PFSK-1 (cell line): ENCODE measurements at regions not wholly inside any gene's neighbourhood (a gene's known extent, or its start where the extent isn't known, plus 50 kb on each side); places are given as distances from the start of the nearest gene placed in this dataset.

ENCODE experiments used
- FOXP2 ChIP-seq: optimal IDR thresholded peaks from 2 replicates; pipeline ENCODE3; 2011; ENCODE audit warnings: borderline replicate concordance, control low read depth, inconsistent platforms; ENCODE audit not compliant: insufficient read depth; ENCODE audit errors: extremely low read length, extremely low read depth
- POLR2AphosphoS5 ChIP-seq: IDR thresholded peaks from 2 replicates; pipeline ENCODE4 v1.6.1; 2012; ENCODE audit warnings: low read depth, mild to moderate bottlenecking, control low read depth, low read length, moderate library complexity
- SIN3A ChIP-seq: IDR thresholded peaks from 2 replicates; pipeline ENCODE4 v1.6.1; 2012; ENCODE audit warnings: mild to moderate bottlenecking, low read length, moderate library complexity, borderline replicate concordance; ENCODE audit not compliant: insufficient read depth
- TAF1 ChIP-seq: IDR thresholded peaks from 2 replicates; pipeline ENCODE4 v1.6.1; 2012; ENCODE audit warnings: low read length, control low read depth, borderline replicate concordance; ENCODE audit not compliant: insufficient read depth
- TF ChIP-seq, protein P1 (sequence below), 2 experiments: IDR thresholded peaks; 2 replicates each; pipeline versions ENCODE4 v1.6.1 to v1.8.0; 2011 to 2012; ENCODE audit warnings: low read depth in 2 of 2, low read length in 2 of 2, control low read depth in 1 of 2, inconsistent platforms in 1 of 2, mild to moderate bottlenecking in 1 of 2, moderate library complexity in 1 of 2; ENCODE audit not compliant: insufficient read depth in 1 of 2

DNA sequence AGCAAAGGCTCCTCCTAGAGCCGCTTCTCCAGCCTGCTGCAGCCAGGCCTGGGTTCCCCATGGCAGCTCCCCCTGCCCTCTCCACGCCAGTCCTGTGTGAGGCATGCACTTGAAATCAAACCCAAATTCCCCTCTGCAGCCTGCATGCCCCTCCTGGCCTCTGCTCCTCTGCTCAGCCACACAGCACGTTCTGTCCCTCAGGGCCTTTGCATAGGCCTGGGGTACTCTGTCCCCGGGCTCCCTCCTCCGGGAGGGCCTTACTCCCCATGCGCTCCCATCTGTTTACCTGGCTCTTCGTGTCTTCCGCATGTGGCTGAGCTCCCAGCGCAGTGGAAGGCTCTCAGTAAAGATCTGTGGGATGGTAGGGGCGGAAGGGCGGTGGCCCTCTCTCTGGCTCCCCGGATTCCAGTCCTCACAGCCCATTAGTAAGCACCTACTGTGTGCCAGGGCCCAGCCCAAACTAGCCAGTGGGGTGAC is 203.5 kb upstream of the IER5L start:
- no peak for TF ChIP-seq FOXP2
- TF ChIP-seq SIN3A = no peak
- no peak for TF ChIP-seq POLR2AphosphoS5
- no peak for TF ChIP-seq TAF1
- TF ChIP-seq, protein P1, sequence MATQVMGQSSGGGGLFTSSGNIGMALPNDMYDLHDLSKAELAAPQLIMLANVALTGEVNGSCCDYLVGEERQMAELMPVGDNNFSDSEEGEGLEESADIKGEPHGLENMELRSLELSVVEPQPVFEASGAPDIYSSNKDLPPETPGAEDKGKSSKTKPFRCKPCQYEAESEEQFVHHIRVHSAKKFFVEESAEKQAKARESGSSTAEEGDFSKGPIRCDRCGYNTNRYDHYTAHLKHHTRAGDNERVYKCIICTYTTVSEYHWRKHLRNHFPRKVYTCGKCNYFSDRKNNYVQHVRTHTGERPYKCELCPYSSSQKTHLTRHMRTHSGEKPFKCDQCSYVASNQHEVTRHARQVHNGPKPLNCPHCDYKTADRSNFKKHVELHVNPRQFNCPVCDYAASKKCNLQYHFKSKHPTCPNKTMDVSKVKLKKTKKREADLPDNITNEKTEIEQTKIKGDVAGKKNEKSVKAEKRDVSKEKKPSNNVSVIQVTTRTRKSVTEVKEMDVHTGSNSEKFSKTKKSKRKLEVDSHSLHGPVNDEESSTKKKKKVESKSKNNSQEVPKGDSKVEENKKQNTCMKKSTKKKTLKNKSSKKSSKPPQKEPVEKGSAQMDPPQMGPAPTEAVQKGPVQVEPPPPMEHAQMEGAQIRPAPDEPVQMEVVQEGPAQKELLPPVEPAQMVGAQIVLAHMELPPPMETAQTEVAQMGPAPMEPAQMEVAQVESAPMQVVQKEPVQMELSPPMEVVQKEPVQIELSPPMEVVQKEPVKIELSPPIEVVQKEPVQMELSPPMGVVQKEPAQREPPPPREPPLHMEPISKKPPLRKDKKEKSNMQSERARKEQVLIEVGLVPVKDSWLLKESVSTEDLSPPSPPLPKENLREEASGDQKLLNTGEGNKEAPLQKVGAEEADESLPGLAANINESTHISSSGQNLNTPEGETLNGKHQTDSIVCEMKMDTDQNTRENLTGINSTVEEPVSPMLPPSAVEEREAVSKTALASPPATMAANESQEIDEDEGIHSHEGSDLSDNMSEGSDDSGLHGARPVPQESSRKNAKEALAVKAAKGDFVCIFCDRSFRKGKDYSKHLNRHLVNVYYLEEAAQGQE (IDR thresholded peaks at IDR 0.05; ENCODE audit: insufficient read depth in 1 of 2, low read depth in 2 of 2, low read length in 2 of 2) = no peak

DNA sequence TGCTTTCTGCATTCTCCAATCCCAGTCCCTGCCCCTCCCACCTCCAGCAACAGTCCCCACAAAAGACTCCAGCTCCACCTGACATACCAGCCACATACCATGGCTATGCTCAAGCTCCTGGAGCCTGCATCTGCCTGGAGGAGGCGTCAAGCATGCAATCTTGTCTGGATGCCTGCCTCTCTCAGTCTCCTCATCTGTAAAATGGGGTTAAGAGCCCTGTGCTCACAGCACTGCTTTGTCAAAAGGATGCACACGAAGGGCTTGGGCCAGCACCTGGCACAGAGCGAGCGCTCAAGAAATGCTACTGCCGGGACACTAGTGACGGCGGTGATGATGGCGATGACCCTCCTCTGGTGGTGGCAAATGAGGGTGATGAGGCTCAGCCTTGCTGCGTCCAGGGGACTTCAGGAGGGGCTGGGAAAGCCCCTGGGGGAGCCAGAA is 202.9 kb upstream of the IER5L start:
- TF ChIP-seq SIN3A (no peak), TAF1 (no peak), POLR2AphosphoS5 (no peak), FOXP2 (no peak)
- TF ChIP-seq, protein P1 (IDR thresholded peaks at IDR 0.05; ENCODE audit: insufficient read depth in 1 of 2, low read depth in 2 of 2, low read length in 2 of 2) = no peak

DNA sequence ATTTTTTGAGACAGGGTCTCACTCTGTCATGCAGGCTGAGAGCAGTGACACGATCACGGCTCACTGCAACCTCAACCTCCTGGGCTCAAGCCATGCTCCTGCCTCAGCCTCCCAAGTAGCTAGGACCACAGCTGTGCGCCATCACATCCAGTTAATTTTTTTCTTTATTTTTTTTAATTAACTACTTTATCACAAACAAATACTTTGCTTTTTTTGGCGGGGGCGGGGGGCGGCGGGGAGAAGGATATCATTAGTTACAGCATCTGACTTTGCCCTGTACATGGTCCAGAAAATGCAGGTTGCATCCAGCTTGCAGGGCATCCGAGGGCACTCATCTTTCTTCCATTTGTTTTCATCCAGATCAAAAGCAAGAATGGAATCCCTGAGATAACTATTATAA is 201.8 kb upstream of the IER5L start:
- TF ChIP-seq FOXP2 = no peak
- TF ChIP-seq SIN3A = no peak
- no peak for TF ChIP-seq TAF1
- no peak for TF ChIP-seq POLR2AphosphoS5
- TF ChIP-seq, protein P1 (IDR thresholded peaks at IDR 0.05; ENCODE audit: insufficient read depth in 1 of 2, low read depth in 2 of 2, low read length in 2 of 2) = no peak

DNA sequence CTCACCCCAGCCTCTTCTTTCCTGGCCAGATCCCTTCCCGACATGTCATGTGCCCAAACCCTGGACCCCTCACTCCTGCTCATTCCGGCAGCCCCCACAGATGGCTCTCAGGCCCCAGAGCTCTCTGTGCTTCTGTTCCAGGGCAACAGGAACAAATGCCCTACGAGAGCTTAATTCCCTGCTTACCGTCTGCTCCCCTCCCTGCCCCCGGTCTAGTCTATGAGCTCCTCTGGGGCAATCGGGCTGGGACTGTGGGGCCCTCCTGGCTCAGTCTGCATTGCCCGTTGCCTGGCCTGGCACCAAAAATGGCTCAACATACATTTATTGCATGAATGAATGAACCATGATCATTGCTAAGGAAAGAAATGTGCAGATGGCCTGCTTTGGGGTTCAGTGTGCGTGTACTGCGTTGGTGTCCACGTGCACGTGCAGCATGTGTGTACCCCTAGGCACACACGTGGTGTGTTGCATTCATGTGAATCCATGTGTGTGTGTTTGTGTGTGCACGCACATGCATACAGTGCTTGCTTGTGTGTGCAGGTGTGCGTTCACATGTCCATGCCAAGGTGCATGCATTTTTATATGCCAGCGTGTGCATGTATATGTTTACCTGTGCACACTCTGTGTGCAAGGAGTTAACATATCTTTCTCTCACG is 201.2 kb upstream of the IER5L start:
- no peak for TF ChIP-seq TAF1
- no peak for TF ChIP-seq POLR2AphosphoS5

DNA sequence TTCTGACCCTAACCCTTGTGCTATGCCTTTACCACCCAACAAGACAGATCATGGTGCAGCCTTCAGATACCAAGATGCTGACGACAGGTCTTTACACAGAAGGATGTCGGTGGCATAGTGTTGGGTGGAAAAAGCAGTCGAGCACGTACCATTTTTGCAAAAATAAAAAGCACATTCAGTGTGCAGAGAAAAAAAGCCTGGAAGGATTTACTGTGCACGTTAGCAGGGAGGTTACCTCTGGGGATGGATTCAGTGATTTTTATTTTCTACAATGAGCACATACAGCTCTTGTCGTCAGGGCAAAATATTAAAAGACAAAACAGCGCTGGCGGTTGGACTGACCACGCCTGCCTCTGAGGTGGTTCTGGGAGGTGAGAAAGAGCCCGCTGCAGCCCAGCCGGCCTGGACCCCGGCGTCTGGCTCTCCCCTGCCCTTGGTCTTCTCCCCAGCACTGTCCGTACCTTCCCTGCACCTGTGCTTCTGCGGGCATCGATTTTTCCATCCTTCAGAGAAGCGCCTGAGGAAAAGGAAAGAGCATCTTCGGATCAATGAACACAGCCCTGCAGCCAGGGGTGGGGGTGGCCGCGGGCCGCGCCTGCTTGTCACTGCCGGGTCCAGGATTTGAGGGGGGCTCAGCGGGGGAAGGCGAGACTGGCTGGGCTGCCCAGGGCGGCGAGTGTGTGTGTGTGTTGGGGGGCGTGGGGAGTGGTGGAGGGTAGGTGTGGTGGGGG is 200.0 kb upstream of the IER5L start:
- TF ChIP-seq POLR2AphosphoS5 (no peak), FOXP2 (no peak), TAF1 (no peak), SIN3A (no peak)
- TF ChIP-seq, protein P1 (IDR thresholded peaks at IDR 0.05; ENCODE audit: insufficient read depth in 1 of 2, low read depth in 2 of 2, low read length in 2 of 2) = no peak
